WTC11 (cell line): ENCODE measurements at regions not wholly inside any gene's neighbourhood (a gene's known extent, or its start where the extent isn't known, plus 50 kb on each side); places are given as distances from the start of the nearest gene placed in this dataset.

ENCODE experiments used
- ATAC-seq: fragments of 200-7000 bp; cut with Tn5 transposase; 2 replicates; pipeline ENCODE4 v1.10.0; 2021; ENCODE audit warnings: mild to moderate bottlenecking, moderate library complexity
- CTCF ChIA-PET: fragments of 300-600 bp; sonication (Branson Sonifier 250); formaldehyde crosslinking; loops from one replicate; lab custom pipeline; 2021; ENCODE audit warnings: antibody characterized with exemption; lab: Charles Lee
- POLR2A ChIA-PET: fragments of 350-600 bp; sonication (Branson Sonifier 250); formaldehyde crosslinking; loops from one replicate; lab custom pipeline; 2021; ENCODE audit warnings: antibody characterized with exemption; lab: Charles Lee
- DNase-seq: peaks from one replicate; pipeline ENCODE4 v3.0.0; 2021; ENCODE audit warnings: low spot score
- H3K27ac Mint-ChIP-seq: 2 replicates; pipeline ENCODE4 v1.8.0; 2021; ENCODE audit warnings: mixed read lengths
- H3K27me3 Mint-ChIP-seq: 2 replicates; pipeline ENCODE4 v1.8.0; 2021; ENCODE audit warnings: low read depth, mild to moderate bottlenecking, moderate library complexity, mixed read lengths
- H3K36me3 Mint-ChIP-seq: 2 replicates; pipeline ENCODE4 v1.8.0; 2021; ENCODE audit warnings: mixed read lengths
- H3K4me1 Mint-ChIP-seq: 2 replicates; pipeline ENCODE4 v1.8.0; 2022; ENCODE audit warnings: mixed read lengths
- H3K4me3 Mint-ChIP-seq: 2 replicates; pipeline ENCODE4 v1.8.0; 2021; ENCODE audit warnings: mild to moderate bottlenecking, moderate library complexity, mixed read lengths
- H3K9me3 Mint-ChIP-seq: 2 replicates; pipeline ENCODE4 v1.8.0; 2021; ENCODE audit warnings: mixed read lengths
- ATF2 ChIP-seq: sonication (generic); formaldehyde crosslinking; IDR thresholded peaks from 2 replicates; pipeline ENCODE4 v1.8.1; 2022; ENCODE audit warnings: low read depth, missing genetic modification reagents, borderline replicate concordance
- FOXP4 ChIP-seq: sonication (generic); formaldehyde crosslinking; IDR thresholded peaks from 2 replicates; pipeline ENCODE4 v1.8.0; 2022; ENCODE audit warnings: mild to moderate bottlenecking, missing genetic modification reagents
- GTF2I ChIP-seq: fragments of 250-450 bp; sonication (Bioruptor Pico); conservative IDR thresholded peaks from 2 replicates; pipeline ENCODE4 v1.4.0; 2021; ENCODE audit warnings: mild to moderate bottlenecking
- JAZF1 ChIP-seq: fragments of 250-450 bp; sonication (Bioruptor Pico); IDR thresholded peaks from 2 replicates; pipeline ENCODE4 v1.9.0; 2021; ENCODE audit warnings: moderate library complexity, mild to moderate bottlenecking, inconsistent platforms
- OVOL2 ChIP-seq: fragments of 250-450 bp; sonication (Bioruptor Pico); IDR thresholded peaks from 2 replicates; pipeline ENCODE4 v1.9.0; 2021; ENCODE audit warnings: mild to moderate bottlenecking, borderline replicate concordance
- SMAD3 ChIP-seq: sonication (generic); formaldehyde crosslinking; IDR thresholded peaks from 2 replicates; pipeline ENCODE4 v1.8.0; 2022; ENCODE audit warnings: missing genetic modification reagents, mild to moderate bottlenecking, borderline replicate concordance
- TEAD1 ChIP-seq: sonication (generic); formaldehyde crosslinking; IDR thresholded peaks from 2 replicates; pipeline ENCODE4 v1.8.0; 2022; ENCODE audit warnings: mild to moderate bottlenecking, missing genetic modification reagents
- TEAD4 ChIP-seq: sonication (generic); formaldehyde crosslinking; IDR thresholded peaks from 2 replicates; pipeline ENCODE4 v1.8.0; 2022; ENCODE audit warnings: mild to moderate bottlenecking, missing genetic modification reagents
- TP53 ChIP-seq: sonication (generic); formaldehyde crosslinking; IDR thresholded peaks from 2 replicates; pipeline ENCODE4 v1.8.1; 2023; ENCODE audit warnings: mild to moderate bottlenecking, missing genetic modification reagents
- ZNF138 ChIP-seq: sonication (generic); formaldehyde crosslinking; conservative IDR thresholded peaks from 2 replicates; pipeline ENCODE4 v1.8.1; 2022; ENCODE audit warnings: mild to moderate bottlenecking, moderate library complexity, missing genetic modification reagents
- ZNF219 ChIP-seq: sonication (generic); formaldehyde crosslinking; IDR thresholded peaks from 2 replicates; pipeline ENCODE4 v1.8.0; 2023; ENCODE audit warnings: missing genetic modification reagents, mild to moderate bottlenecking, borderline replicate concordance
- ZNF232 ChIP-seq: sonication (generic); formaldehyde crosslinking; IDR thresholded peaks from 2 replicates; pipeline ENCODE4 v1.8.0; 2022; ENCODE audit warnings: mild to moderate bottlenecking, missing genetic modification reagents
- ZSCAN18 ChIP-seq: fragments of 250-450 bp; sonication (Bioruptor Pico); IDR thresholded peaks from 2 replicates; pipeline ENCODE4 v2.1.2; 2022; ENCODE audit warnings: mild to moderate bottlenecking, moderate library complexity
- TF ChIP-seq, protein P1 (sequence below): sonication (generic); formaldehyde crosslinking; IDR thresholded peaks from 2 replicates; pipeline ENCODE4 v1.8.0; 2023; ENCODE audit warnings: missing genetic modification reagents, mild to moderate bottlenecking, borderline replicate concordance
- TF ChIP-seq, protein P2 (sequence below): sonication (generic); formaldehyde crosslinking; conservative IDR thresholded peaks from 2 replicates; pipeline ENCODE4 v1.8.1; 2022; ENCODE audit warnings: mild to moderate bottlenecking, missing genetic modification reagents
- TF ChIP-seq, protein P3 (sequence below): fragments of 250-450 bp; sonication (Bioruptor Pico); IDR thresholded peaks from 2 replicates; pipeline ENCODE4 v1.9.0; 2021; ENCODE audit warnings: mild to moderate bottlenecking

DNA sequence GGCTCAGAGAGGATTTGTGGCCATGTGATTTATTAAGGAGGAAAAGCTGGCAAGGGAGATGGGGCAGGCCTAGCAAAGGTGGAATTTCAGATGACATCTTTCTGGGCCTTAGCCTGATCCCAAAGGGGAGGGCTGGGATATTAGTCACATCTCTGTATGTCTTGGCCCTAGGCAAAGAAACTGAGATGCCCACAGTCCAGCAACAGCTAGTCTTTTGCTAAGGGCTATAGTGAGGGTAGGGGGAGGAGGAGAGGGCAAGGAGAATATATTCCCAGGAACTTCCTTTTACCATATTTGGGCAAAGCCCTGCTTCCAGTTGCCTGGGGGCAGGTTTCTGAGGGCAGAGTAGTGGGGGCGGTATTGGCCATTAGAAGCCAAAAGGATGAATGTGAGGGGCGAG is 209.8 kb upstream of the NR3C2 start (continued):
- TF ChIP-seq, protein P1, sequence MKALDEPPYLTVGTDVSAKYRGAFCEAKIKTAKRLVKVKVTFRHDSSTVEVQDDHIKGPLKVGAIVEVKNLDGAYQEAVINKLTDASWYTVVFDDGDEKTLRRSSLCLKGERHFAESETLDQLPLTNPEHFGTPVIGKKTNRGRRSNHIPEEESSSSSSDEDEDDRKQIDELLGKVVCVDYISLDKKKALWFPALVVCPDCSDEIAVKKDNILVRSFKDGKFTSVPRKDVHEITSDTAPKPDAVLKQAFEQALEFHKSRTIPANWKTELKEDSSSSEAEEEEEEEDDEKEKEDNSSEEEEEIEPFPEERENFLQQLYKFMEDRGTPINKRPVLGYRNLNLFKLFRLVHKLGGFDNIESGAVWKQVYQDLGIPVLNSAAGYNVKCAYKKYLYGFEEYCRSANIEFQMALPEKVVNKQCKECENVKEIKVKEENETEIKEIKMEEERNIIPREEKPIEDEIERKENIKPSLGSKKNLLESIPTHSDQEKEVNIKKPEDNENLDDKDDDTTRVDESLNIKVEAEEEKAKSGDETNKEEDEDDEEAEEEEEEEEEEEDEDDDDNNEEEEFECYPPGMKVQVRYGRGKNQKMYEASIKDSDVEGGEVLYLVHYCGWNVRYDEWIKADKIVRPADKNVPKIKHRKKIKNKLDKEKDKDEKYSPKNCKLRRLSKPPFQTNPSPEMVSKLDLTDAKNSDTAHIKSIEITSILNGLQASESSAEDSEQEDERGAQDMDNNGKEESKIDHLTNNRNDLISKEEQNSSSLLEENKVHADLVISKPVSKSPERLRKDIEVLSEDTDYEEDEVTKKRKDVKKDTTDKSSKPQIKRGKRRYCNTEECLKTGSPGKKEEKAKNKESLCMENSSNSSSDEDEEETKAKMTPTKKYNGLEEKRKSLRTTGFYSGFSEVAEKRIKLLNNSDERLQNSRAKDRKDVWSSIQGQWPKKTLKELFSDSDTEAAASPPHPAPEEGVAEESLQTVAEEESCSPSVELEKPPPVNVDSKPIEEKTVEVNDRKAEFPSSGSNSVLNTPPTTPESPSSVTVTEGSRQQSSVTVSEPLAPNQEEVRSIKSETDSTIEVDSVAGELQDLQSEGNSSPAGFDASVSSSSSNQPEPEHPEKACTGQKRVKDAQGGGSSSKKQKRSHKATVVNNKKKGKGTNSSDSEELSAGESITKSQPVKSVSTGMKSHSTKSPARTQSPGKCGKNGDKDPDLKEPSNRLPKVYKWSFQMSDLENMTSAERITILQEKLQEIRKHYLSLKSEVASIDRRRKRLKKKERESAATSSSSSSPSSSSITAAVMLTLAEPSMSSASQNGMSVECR = no peak

- no peaks in the 10 kb centered on the region for H3K9me3 Mint-ChIP-seq
- no peak overlapping the region for H3K4me3 Mint-ChIP-seq
- H3K4me1 Mint-ChIP-seq = peaks cover 18% of the 10 kb centered on the region
- DNase-seq = no peak
- H3K36me3 Mint-ChIP-seq = no peaks in the 10 kb centered on the region
- no peak for ATAC-seq
- no peaks in the 10 kb centered on the region for H3K27me3 Mint-ChIP-seq
- TF ChIP-seq, protein P2, sequence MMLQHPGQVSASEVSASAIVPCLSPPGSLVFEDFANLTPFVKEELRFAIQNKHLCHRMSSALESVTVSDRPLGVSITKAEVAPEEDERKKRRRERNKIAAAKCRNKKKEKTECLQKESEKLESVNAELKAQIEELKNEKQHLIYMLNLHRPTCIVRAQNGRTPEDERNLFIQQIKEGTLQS (CRISPR knock-in tag) = no peak
- no peak for TF ChIP-seq GTF2I (CRISPR knock-in tag)
- TF ChIP-seq, protein P3, sequence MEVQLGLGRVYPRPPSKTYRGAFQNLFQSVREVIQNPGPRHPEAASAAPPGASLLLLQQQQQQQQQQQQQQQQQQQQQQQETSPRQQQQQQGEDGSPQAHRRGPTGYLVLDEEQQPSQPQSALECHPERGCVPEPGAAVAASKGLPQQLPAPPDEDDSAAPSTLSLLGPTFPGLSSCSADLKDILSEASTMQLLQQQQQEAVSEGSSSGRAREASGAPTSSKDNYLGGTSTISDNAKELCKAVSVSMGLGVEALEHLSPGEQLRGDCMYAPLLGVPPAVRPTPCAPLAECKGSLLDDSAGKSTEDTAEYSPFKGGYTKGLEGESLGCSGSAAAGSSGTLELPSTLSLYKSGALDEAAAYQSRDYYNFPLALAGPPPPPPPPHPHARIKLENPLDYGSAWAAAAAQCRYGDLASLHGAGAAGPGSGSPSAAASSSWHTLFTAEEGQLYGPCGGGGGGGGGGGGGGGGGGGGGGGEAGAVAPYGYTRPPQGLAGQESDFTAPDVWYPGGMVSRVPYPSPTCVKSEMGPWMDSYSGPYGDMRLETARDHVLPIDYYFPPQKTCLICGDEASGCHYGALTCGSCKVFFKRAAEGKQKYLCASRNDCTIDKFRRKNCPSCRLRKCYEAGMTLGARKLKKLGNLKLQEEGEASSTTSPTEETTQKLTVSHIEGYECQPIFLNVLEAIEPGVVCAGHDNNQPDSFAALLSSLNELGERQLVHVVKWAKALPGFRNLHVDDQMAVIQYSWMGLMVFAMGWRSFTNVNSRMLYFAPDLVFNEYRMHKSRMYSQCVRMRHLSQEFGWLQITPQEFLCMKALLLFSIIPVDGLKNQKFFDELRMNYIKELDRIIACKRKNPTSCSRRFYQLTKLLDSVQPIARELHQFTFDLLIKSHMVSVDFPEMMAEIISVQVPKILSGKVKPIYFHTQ (CRISPR knock-in tag) = no peak
- TF ChIP-seq FOXP4 (CRISPR knock-in tag) = no peak
- no peak for TF ChIP-seq TP53 (CRISPR knock-in tag)
- no peak for TF ChIP-seq TEAD1 (CRISPR knock-in tag)
- no peak for TF ChIP-seq OVOL2 (CRISPR knock-in tag)
- TF ChIP-seq JAZF1 = no peak
- no peak for TF ChIP-seq SMAD3 (CRISPR knock-in tag)
- TF ChIP-seq ZNF138 (CRISPR knock-in tag) = no peak
- no peak for TF ChIP-seq ATF2 (CRISPR knock-in tag)
- no peak for TF ChIP-seq ZNF232
- no peak for TF ChIP-seq TEAD4 (CRISPR knock-in tag)
- no peak for TF ChIP-seq ZSCAN18 (CRISPR knock-in tag)
- TF ChIP-seq ZNF219 (CRISPR knock-in tag) = no peak
- POLR2A ChIA-PET = interaction anchor here (0.6 kb wide), 1 partner anchor 1952 kb away, joined by 5 read pairs; no protein-coding TSS in a partner anchor
- CTCF ChIA-PET = no interaction called here
- H3K27ac Mint-ChIP-seq = no peak overlapping the region
These were observed 207.6 kb upstream of the NR3C2 start for GRCh38 chr4:148649652-148650331.
